ENCODE measurements at regions not wholly inside any gene's neighbourhood (a gene's known extent, or its start where the extent isn't known, plus 50 kb on each side); places are given as distances from the start of the nearest gene placed in this dataset.
A peak's percentile ranks its signal among the peaks of the same experiment; 100 is the strongest.

GRCh38 chr20:17816804-17817587 is 117.2 kb downstream of the BANF2 start:
- no peaks in the 10 kb centered on the region for H4K20me1 ChIP-seq (ENCODE audit: insufficient read depth, low read length)
- no peak overlapping the region for H3K9ac ChIP-seq (ENCODE audit: low read depth, low read length)
- intact Hi-C loops (cut with micrococcal nuclease): no loop called here
- no peak overlapping the region for H3K4me2 ChIP-seq (ENCODE audit: low read depth, low read length)
- POLR2A ChIA-PET (ENCODE audit: unreplicated experiment): no interaction called here
- BruUV-seq (replicated peaks): no TSS peak
- DNase-seq (no peak), ATAC-seq (ENCODE audit: low read depth) (0 out of 2 replicates have a peak, but pooled peaks have one; percentile 17)
- peak overlapping the region; percentile 27 for H2AFZ ChIP-seq (replicated peaks; ENCODE audit: low read length, poor library complexity)
- no peaks in the 10 kb centered on the region for H3K36me3 ChIP-seq (ENCODE audit: control insufficient read depth, insufficient read depth, low read length)
- H3K23ac ChIP-seq (ENCODE audit: low read depth, low read length): no peak overlapping the region
- no peak overlapping the region for H3K56ac ChIP-seq (ENCODE audit: extremely low read depth, insufficient read depth, low read length)
- in situ Hi-C loops (cut with MboI; ENCODE audit: low sequenced_read_pairs): no loop called here
- no peak overlapping the region for H2BK120ac ChIP-seq (ENCODE audit: low read depth, low read length)
- H4K91ac ChIP-seq (ENCODE audit: insufficient read depth, low read depth, low read length): no peak overlapping the region
- CTCF ChIA-PET: no interaction called here
- H3K4me1 ChIP-seq (ENCODE audit: control insufficient read depth, insufficient read depth, low read length): no peaks in the 10 kb centered on the region
- no peak overlapping the region for H3K4ac ChIP-seq (ENCODE audit: low read depth, low read length)
- H2AK5ac ChIP-seq (ENCODE audit: low read depth, low read length): no peak overlapping the region
- no peak overlapping the region for H2BK5ac ChIP-seq (ENCODE audit: low read depth, low read length, poor library complexity, severe bottlenecking)
- H2BK15ac ChIP-seq (ENCODE audit: low read depth, low read length): no peak overlapping the region
- no peak overlapping the region for H2BK20ac ChIP-seq (ENCODE audit: low read depth, low read length)
- no peak for TF ChIP-seq RCOR1 (IDR thresholded peaks at IDR 0.05; ENCODE audit: insufficient replicate concordance, low read length)
- TF ChIP-seq FOS (IDR thresholded peaks at IDR 0.05; ENCODE audit: low read depth, low read length): no peak
- H4K5ac ChIP-seq (ENCODE audit: low read depth, low read length): no peak overlapping the region
- dilution Hi-C loops (cut with HindIII; ENCODE audit: low sequenced_read_pairs, unreplicated experiment): no loop called here
- no peaks in the 10 kb centered on the region for H3K79me1 ChIP-seq (ENCODE audit: low read depth in 1 of 2, low read length in 2 of 2)
- H3K9me1 ChIP-seq (ENCODE audit: insufficient read depth, low read length): peaks cover 7% of the 10 kb centered on the region
- no peaks in the 10 kb centered on the region for H3K27me3 ChIP-seq (ENCODE audit: control insufficient read depth, insufficient read depth, low read length)
- H2AK9ac ChIP-seq (replicated peaks; ENCODE audit: low read depth, low read length, poor library complexity): no peak overlapping the region
- no peak overlapping the region for H3K18ac ChIP-seq (ENCODE audit: low read depth, low read length)
- H3K14ac ChIP-seq (replicated peaks; ENCODE audit: low read depth, low read length): no peak overlapping the region
- no peak overlapping the region for H4K8ac ChIP-seq (ENCODE audit: low read depth in 2 of 2, low read length in 2 of 2)
- 88% methylated on average over 3 of the region's 13 CpGs; no CpG with 5 or more reads in 1 of the 2 experiments for WGBS, 2 experiments (ENCODE audit: extremely low coverage in 2 of 2, insufficient read length in 1 of 2)
- H3K4me3 ChIP-seq (ENCODE audit: insufficient read depth, low read depth, low read length): no peak overlapping the region
- no peak overlapping the region for H3K27ac ChIP-seq (ENCODE audit: insufficient read depth, low read length)
- no peaks in the 10 kb centered on the region for H3K9me3 ChIP-seq (ENCODE audit: control insufficient read depth, insufficient read depth, low read length)

Measured in IMR-90 (cell line).